Thyroid gland (tissue), 4 donors: ENCODE measurements at regions not wholly inside any gene's neighbourhood (a gene's known extent, or its start where the extent isn't known, plus 50 kb on each side); places are given as distances from the start of the nearest gene placed in this dataset.
A peak's percentile ranks its signal among the peaks of the same experiment; 100 is the strongest.
"Not testable (repeated sequence)": the region's sequence is repeated elsewhere in the genome, so short reads cannot be mapped to it uniquely, and the experiment has no call there.

Experiments used
- DNase-seq, 2 donors: peaks; one replicate each; pipeline ENCODE4 v3.0.0-alpha.2; 2019
- H3K27ac ChIP-seq, 3 donors: fragments of 200-600 bp; sonication (generic); 1 replicate in 2 of 3; 2 replicates in 1 of 3; pipeline ENCODE4 v1.5.1; 2016 to 2019; ENCODE audit warnings: mild to moderate bottlenecking in 1 of 3, moderate library complexity in 1 of 3
- H3K27me3 ChIP-seq: fragments of 200-600 bp; sonication (generic); one replicate; pipeline ENCODE4 v1.5.1; 2019
- H3K36me3 ChIP-seq, 2 donors: fragments of 200-600 bp; sonication (generic); one replicate each; pipeline ENCODE4 v1.5.1; 2016 to 2019
- H3K4me1 ChIP-seq, 2 donors: fragments of 200-600 bp; sonication (generic); one replicate each; pipeline ENCODE4 v1.5.1; 2017 to 2019
- H3K4me3 ChIP-seq, 3 donors: fragments of 200-600 bp; sonication (generic); replicated peaks in 1 of 3; 1 replicate in 2 of 3; 2 replicates in 1 of 3; pipeline ENCODE4 v1.5.1; 2016; ENCODE audit warnings: mild to moderate bottlenecking in 1 of 3
- H3K9me3 ChIP-seq: fragments of 200-600 bp; sonication (generic); one replicate; pipeline ENCODE4 v1.5.1; 2017
- CTCF ChIP-seq, 6 experiments: fragments of 200-600 bp in 3 of 6; fragments of 450-650 bp in 3 of 6; sonication (generic) in 3 of 6; IDR thresholded peaks; one replicate each; pipeline ENCODE4 v1.5.1; 2016 to 2019; ENCODE audit warnings: antibody characterized with exemption in 6 of 6, mild to moderate bottlenecking in 2 of 6, inconsistent platforms in 1 of 6, moderate library complexity in 1 of 6
- POLR2A ChIP-seq, 2 donors: fragments of 450-650 bp; IDR thresholded peaks; one replicate each; pipeline ENCODE4 v1.6.1; 2017; ENCODE audit warnings: antibody characterized with exemption in 2 of 2, mild to moderate bottlenecking in 2 of 2, moderate library complexity in 1 of 2
- WGBS, 2 donors: methylation state at CpG; one replicate each; pipeline ENCODE4 v1.1.5; 2017; 5-methylcytosine and 5-hydroxymethylcytosine counted together
- intact Hi-C: fragments of 100-400 bp; cut with DNase I; formaldehyde crosslinking; loops from one replicate; pipeline ENCODE4 v1.15.1; 2023

GRCh38 chr7:42650701-42651100 is 261.2 kb downstream of the C7orf25 start:
- Histone ChIP-seq H3K4me1 (no peaks in the 10 kb centered on the region), H3K27me3 (no peaks in the 10 kb centered on the region), H3K27ac (no peak overlapping the region), H3K9me3 (no peaks in the 10 kb centered on the region), H3K36me3 (no peaks in the 10 kb centered on the region), H3K4me3 (no peak overlapping the region)
- TF ChIP-seq CTCF (IDR thresholded peaks at IDR 0.05) (no peak), POLR2A (IDR thresholded peaks at IDR 0.05) (no peak)
- intact Hi-C loops = no loop called here
- DNase-seq = no peak
- 47 to 58% methylated on average over 1 of the region's 1 CpG for WGBS, 2 donors

GRCh38 chr7:42650171-42650570 is 261.7 kb downstream of the C7orf25 start:
- intact Hi-C loops = no loop called here
- H3K4me3 ChIP-seq = no peak overlapping the region
- no peak for DNase-seq
- no peaks in the 10 kb centered on the region for H3K36me3 ChIP-seq
- no peak overlapping the region for H3K27ac ChIP-seq
- H3K27me3 ChIP-seq = no peaks in the 10 kb centered on the region
- H3K4me1 ChIP-seq = no peaks in the 10 kb centered on the region
- H3K9me3 ChIP-seq = no peaks in the 10 kb centered on the region
- WGBS, 2 donors = 89 to 93% methylated on average over 6 of the region's 6 CpGs
- TF ChIP-seq POLR2A (IDR thresholded peaks at IDR 0.05) (no peak), CTCF (IDR thresholded peaks at IDR 0.05) (no peak)

- TF ChIP-seq POLR2A (IDR thresholded peaks at IDR 0.05) = no peak
- no peak for TF ChIP-seq CTCF (IDR thresholded peaks at IDR 0.05)
- WGBS, 2 donors = 77 to 83% methylated on average over 3 of the region's 3 CpGs
- DNase-seq = no peak
These were observed 266.0 kb downstream of the C7orf25 start for GRCh38 chr7:42645906-42646305.

GRCh38 chr7:42642699-42643098 is 269.2 kb downstream of the C7orf25 start:
- no peaks in the 10 kb centered on the region for H3K36me3 ChIP-seq
- TF ChIP-seq CTCF (IDR thresholded peaks at IDR 0.05) (no peak), POLR2A (IDR thresholded peaks at IDR 0.05) (no peak)
- DNase-seq = no peak
- intact Hi-C loops = no loop called here
- no peaks in the 10 kb centered on the region for H3K27me3 ChIP-seq
- no peak overlapping the region for H3K4me3 ChIP-seq
- H3K27ac ChIP-seq = no peak overlapping the region
- no peaks in the 10 kb centered on the region for H3K9me3 ChIP-seq
- H3K4me1 ChIP-seq = no peaks in the 10 kb centered on the region

More at GRCh38 chr7:42645906-42646305, 266.0 kb downstream of the C7orf25 start:
- Histone ChIP-seq H3K27me3 (no peaks in the 10 kb centered on the region), H3K4me1 (no peaks in the 10 kb centered on the region), H3K4me3 (no peak overlapping the region), H3K27ac (no peak overlapping the region), H3K36me3 (no peaks in the 10 kb centered on the region), H3K9me3 (no peaks in the 10 kb centered on the region)
- intact Hi-C loops = no loop called here

- TF ChIP-seq CTCF (IDR thresholded peaks at IDR 0.05) (peak in 2 of 6 experiments; percentile 17 to 35), POLR2A (IDR thresholded peaks at IDR 0.05) (no peak)
- Histone ChIP-seq H3K27ac (no peak overlapping the region), H3K27me3 (no peaks in the 10 kb centered on the region), H3K36me3 (no peaks in the 10 kb centered on the region), H3K4me1 (no peaks in the 10 kb centered on the region), H3K4me3 (no peak overlapping the region), H3K9me3 (no peaks in the 10 kb centered on the region)
- DNase-seq = peak in 1 of 2 donors; percentile 25
- intact Hi-C loops = no loop called here
- WGBS, 2 donors = 65 to 70% methylated on average over 5 of the region's 5 CpGs
These were observed 271.9 kb downstream of the C7orf25 start for GRCh38 chr7:42639930-42640329.

GRCh38 chr7:42636380-42636779 is 275.5 kb downstream of the C7orf25 start:
- WGBS, 2 donors = 82 to 92% methylated on average over 11 of the region's 11 CpGs
- DNase-seq, H3K27me3 ChIP-seq, H3K9me3 ChIP-seq, H3K36me3 ChIP-seq, H3K4me1 ChIP-seq, intact Hi-C loops, H3K27ac ChIP-seq, H3K4me3 ChIP-seq: not testable (repeated sequence)
